HEK293 (cell line): ENCODE measurements at regions not wholly inside any gene's neighbourhood (a gene's known extent, or its start where the extent isn't known, plus 50 kb on each side); places are given as distances from the start of the nearest gene placed in this dataset.

Experiments
- CTCF ChIP-seq: fragments of 450-650 bp; formaldehyde crosslinking; IDR thresholded peaks from 2 replicates; pipeline ENCODE4 v1.5.1; 2016; ENCODE audit warnings: missing biosample characterization, missing genetic modification characterization
- REST ChIP-seq: fragments of 450-650 bp; formaldehyde crosslinking; IDR thresholded peaks from 2 replicates; pipeline ENCODE4 v1.5.1; 2016; ENCODE audit warnings: missing biosample characterization, missing genetic modification characterization
- YY1 ChIP-seq: fragments of 450-650 bp; formaldehyde crosslinking; IDR thresholded peaks from 2 replicates; pipeline ENCODE4 v1.5.1; 2018; ENCODE audit warnings: missing biosample characterization, missing genetic modification characterization
- ZNF112 ChIP-seq: fragments of 450-650 bp; formaldehyde crosslinking; IDR thresholded peaks from 2 replicates; pipeline ENCODE4 v1.5.0; 2017; ENCODE audit warnings: missing biosample characterization, missing genetic modification characterization
- ZNF133 ChIP-seq: fragments of 450-650 bp; formaldehyde crosslinking; IDR thresholded peaks from 2 replicates; pipeline ENCODE4 v1.5.1; 2016; ENCODE audit warnings: missing biosample characterization, missing genetic modification characterization
- ZNF175 ChIP-seq: fragments of 450-650 bp; formaldehyde crosslinking; IDR thresholded peaks from 2 replicates; pipeline ENCODE4 v1.5.1; 2016; ENCODE audit warnings: missing biosample characterization, missing genetic modification characterization
- ZNF561 ChIP-seq: fragments of 450-650 bp; IDR thresholded peaks from 2 replicates; pipeline ENCODE4 v1.5.1; 2018; ENCODE audit warnings: missing biosample characterization, missing genetic modification characterization, borderline replicate concordance
- ZNF843 ChIP-seq: fragments of 450-650 bp; formaldehyde crosslinking; IDR thresholded peaks from 2 replicates; pipeline ENCODE4 v1.5.1; 2016; ENCODE audit warnings: missing biosample characterization, missing genetic modification characterization
- TF ChIP-seq, protein P1 (sequence below): fragments of 450-650 bp; formaldehyde crosslinking; IDR thresholded peaks from 2 replicates; pipeline ENCODE4 v1.5.1; 2016; ENCODE audit warnings: missing biosample characterization, missing genetic modification characterization

- TF ChIP-seq CTCF (tag by site-specific recombination), result no peak
- TF ChIP-seq, protein P1, sequence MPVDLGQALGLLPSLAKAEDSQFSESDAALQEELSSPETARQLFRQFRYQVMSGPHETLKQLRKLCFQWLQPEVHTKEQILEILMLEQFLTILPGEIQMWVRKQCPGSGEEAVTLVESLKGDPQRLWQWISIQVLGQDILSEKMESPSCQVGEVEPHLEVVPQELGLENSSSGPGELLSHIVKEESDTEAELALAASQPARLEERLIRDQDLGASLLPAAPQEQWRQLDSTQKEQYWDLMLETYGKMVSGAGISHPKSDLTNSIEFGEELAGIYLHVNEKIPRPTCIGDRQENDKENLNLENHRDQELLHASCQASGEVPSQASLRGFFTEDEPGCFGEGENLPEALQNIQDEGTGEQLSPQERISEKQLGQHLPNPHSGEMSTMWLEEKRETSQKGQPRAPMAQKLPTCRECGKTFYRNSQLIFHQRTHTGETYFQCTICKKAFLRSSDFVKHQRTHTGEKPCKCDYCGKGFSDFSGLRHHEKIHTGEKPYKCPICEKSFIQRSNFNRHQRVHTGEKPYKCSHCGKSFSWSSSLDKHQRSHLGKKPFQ (tag by site-specific recombination), result no peak
- TF ChIP-seq ZNF175 (tag by site-specific recombination), result no peak
- no peak for TF ChIP-seq ZNF112
- TF ChIP-seq ZNF561, result no peak
- no peak for TF ChIP-seq YY1 (tag by site-specific recombination)
- no peak for TF ChIP-seq ZNF843 (tag by site-specific recombination)
- no peak for TF ChIP-seq ZNF133 (tag by site-specific recombination)
- no peak for TF ChIP-seq REST (tag by site-specific recombination)
Measured at GRCh38 chr4:27789773-27790172, 929.1 kb downstream of the STIM2 start.
